Caki2 (cell line): ENCODE measurements at regions not wholly inside any gene's neighbourhood (a gene's known extent, or its start where the extent isn't known, plus 50 kb on each side); places are given as distances from the start of the nearest gene placed in this dataset.
A peak's percentile ranks its signal among the peaks of the same experiment; 100 is the strongest.
"Not testable (repeated sequence)": the region's sequence is repeated elsewhere in the genome, so short reads cannot be mapped to it uniquely, and the experiment has no call there.

Experiments used
- DNase-seq: peaks from one replicate; pipeline ENCODE4 v3.0.0-alpha.2; 2015; ENCODE audit warnings: low read depth
- in situ Hi-C: cut with HindIII; loops from 2 replicates; pipeline ENCODE4 v1.10.0; 2016; ENCODE audit warnings: low sequenced_read_pairs, low pct_unique_long_range_greater_than_20kb, mixed read lengths

DNA sequence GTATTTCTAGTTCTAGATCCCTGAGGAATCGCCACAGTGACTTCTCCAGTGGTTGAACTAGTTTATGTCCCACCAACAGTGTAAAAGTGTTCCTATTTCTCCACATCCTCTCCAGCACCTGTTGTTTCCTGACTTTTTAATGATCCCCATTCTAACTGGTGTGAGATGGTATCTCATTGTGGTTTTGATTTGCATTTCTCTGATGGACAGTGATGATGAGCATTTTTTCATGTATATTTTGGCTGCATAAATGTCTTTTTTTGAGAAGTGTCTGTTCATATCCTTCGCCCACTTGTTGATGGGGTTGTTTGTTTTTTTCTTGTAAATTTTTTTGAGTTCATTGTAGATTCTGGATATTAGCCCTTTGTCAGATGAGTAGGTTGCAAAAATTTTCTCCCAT lies 223.2 kb upstream of the MINDY3 start:
- in situ Hi-C loops, DNase-seq: not testable (repeated sequence)

DNA sequence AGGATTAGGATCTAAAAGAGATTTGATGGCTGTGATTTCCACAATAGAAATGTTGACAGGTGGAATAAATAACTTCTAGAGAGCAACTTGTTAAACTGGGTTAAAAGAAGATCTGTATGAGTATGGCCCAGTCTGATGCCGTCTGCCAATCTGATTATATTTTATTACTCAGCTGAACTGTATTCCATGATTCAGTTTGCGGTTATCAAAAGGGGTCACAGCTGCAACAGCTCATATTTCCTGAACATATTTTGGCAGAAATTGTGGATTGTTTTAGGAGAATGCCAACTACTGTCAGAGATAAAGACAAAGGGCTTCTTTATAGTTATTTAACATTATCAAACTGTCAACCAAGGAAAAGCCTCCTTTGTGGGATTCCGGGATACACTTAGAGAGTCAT lies 244.8 kb upstream of the MINDY3 start:
- DNase-seq: no peak
- in situ Hi-C loops: no loop called here

DNA sequence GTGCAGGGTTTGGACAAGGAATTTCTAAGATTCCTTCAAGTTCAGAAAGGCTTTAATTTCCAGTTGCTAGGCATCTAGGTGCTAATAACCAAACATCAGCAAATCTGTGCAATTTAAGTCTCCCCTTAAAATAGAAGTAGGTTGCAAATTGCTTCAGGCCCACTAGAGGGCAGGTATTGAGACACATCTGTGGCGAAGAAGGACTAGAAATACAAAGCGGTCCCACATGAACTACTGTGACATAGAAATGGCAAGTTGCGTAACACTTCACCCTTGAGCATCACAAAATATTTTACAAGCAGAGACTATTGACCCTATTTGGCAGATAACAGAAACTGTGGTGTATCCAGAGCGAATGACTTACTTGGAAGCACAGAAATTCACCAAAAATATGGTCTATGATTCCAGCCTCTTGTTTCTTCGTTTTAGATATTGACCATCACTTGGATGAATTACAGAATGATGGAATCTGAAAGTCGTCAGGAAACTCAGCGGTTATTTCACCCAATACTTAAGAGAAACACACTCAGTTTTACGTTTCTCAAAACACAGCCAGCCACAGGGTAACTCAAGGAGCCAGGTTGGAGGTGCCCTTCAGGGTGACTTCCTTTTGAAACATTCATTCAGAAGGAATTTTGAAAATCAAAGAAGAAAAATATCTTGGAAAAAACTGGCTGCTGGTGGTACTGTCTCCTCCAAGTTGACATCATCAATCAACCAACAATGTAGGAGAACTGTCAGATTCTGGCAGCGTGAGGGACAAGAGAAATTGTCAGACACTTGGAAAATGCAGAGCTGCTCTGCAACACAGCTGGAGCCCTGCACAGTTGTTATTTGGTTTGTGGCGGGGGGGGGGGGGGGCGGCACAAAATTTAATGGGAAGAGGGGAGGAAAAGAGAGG lies 256.3 kb upstream of the MINDY3 start:
- in situ Hi-C loops: no loop called here
- peak; percentile 28 for DNase-seq

DNA sequence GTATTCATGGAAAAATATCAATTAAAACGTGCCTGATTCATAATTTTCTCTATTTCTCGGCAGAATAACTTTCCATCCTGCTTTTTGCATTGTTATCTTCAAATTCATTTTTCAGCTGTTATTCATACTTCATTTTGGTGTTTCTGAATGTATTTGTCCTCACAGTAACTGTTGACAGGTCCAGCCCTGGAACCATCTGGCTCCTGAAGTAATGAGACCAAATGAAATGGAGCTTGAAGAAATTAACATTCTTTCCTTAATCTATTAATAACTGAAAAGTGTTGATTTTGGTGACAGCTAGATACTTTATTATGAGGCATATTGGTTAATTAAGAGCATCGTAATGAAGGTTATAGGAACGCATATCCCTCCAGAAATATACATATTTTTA lies 257.0 kb upstream of the MINDY3 start:
- DNase-seq: no peak
- in situ Hi-C loops: no loop called here

DNA sequence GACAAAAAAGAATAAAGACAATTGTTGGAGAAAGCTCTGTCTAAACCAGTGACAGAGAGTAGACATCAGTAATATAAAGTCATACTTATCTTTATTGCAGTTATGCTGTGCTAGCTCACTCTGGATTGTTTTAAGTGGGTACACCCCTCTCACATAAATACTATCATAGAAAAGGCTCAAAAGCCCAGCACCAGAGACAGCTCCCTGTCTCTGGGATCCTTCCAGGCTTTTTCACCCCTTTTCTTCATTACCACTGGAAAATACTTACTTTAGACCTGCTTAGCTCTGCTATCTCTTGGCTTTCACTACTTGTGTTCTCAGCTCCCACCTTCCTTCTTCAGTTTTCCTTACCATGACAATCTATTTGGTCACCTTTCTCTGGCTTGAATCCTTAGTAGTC lies 259.1 kb upstream of the MINDY3 start:
- in situ Hi-C loops: no loop called here

DNA sequence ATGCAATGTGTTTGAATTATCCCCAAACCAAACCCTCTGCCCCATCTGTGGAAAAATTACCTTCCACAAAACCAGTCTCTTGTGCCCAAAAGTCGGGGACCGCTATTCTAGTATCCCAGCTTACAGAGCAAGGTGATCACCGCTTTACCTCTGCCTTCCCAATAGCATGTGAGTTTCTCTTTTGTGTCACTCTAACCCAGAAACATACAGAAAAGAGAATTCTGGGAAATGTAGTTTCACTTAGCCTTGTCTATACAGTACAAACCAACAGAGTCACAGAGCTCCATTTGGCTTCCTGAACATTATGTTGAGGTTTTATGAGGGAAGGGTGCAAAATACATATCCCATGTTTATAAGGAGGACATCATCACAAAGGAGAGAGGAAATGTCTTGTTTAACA lies 260.3 kb upstream of the MINDY3 start:
- in situ Hi-C loops: no loop called here
- DNase-seq: no peak

More for the DNA sequence above, 259.1 kb upstream of the MINDY3 start:
- no peak for DNase-seq

DNA sequence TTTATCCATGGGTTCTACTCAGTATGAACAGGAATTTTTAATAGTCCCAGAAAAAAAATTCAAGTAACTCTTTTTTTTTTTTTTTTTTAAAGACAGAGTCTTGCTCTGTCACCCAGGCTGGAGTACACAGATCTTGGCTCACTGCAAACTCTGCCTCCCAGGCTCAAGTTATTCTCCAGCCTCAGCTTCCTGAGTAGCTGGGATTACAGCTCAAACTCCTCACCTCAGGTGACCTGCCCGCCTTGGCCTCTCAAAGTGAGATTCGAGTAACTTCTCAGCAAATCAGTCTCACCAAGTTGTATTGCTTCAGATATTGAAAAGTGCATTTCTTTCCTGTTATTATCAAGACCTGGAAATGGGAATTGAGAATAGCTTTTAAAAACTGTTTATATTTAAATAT lies 281.2 kb upstream of the MINDY3 start:
- in situ Hi-C loops: no loop called here
- no peak for DNase-seq

DNA sequence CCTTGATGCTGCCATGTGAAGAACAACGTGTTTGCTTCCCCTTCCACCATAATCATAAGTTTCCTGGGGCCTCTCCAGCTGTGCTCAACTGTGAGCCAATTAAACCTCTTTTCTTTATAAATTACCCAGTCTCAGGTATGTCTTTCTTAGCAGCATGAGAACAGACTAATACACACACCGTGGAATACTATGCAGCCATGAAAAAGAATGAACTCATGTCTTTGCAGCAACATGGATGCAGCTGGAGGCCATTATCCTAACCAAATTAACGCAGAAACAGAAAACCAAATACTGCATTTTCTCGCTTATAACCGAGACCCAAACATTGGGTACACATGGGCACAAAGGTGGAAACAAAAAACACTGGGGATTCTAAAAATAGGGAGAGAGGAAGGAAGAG lies 286.7 kb upstream of the MINDY3 start:
- no peak for DNase-seq
- in situ Hi-C loops: no loop called here

DNA sequence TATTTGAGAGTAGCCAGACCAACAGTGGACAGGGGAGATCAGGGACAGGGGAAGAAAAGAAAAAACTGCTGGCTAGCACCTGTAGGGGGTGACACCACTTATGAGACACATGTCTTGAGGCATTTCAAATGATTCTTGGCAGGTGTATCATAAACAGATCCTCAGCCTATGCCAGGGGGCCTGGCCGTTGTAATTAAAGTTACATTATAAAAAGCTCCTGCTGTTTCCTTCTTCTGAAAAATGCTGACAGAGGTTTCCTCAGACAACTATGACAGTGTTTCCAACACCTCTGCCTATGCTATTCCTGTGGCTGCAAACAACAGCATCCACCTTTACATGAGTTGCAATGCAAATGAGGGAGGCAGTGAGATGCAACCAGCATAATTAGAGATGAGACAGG lies 281.0 kb upstream of the PTER start:
- in situ Hi-C loops: no loop called here
- DNase-seq: no peak

DNA sequence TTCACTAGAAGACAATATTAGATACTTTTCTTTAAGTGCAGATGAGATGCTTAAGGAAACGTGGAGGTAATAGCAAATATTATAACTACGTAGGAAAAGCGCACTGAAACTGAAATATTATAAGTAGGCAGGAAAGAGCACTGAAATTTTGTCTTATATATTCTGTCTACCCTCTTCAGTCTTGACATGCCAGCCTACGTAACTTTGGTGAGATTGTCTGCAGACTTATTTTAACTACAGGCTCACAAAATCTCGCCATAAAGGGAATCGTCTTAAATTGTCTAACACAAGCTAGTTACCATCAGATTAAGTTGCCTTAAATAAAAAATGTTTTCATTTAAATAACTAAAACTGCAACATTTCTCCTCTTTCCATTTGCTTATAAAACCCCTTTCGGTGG lies 280.1 kb upstream of the PTER start:
- DNase-seq: no peak
- in situ Hi-C loops: no loop called here

DNA sequence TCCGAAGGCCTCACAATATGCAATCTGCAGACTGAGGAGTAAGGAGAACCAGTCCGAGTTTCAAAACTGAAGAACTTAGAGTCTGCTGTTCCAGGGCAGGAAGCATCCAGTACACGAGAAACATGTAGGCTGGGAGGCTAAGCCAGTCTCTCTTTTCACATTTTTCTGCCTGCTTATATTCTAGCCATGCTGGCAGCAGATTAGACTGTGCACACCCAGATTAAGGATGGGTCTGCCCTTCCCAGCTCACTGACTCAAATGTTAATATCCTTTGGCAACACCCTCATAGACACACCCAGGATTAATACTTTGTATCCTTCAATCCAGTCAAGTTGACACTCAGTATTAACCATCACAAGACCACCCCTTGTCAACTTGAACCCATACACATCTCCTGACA lies 271.7 kb upstream of the PTER start:
- in situ Hi-C loops, DNase-seq: not testable (repeated sequence)

DNA sequence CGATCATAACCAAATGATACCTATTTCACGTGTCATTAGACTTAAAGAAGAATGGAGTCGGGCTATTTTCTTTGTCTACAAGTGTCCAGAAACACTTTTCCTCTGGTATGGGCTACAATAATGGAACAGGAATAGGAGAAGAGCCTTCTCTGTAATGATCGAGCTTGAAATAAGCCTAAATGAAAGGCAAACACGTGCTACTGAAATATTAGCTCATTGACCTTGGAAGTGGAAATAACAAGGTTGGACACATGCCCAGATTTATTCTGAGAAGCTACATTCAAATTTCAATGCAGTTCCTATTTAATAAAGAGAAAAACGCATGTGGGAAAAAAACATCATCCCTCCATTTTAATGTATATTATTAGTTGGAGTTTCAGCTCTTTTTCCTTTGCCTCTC lies 254.7 kb upstream of the PTER start:
- no peak for DNase-seq
- in situ Hi-C loops: no loop called here

DNA sequence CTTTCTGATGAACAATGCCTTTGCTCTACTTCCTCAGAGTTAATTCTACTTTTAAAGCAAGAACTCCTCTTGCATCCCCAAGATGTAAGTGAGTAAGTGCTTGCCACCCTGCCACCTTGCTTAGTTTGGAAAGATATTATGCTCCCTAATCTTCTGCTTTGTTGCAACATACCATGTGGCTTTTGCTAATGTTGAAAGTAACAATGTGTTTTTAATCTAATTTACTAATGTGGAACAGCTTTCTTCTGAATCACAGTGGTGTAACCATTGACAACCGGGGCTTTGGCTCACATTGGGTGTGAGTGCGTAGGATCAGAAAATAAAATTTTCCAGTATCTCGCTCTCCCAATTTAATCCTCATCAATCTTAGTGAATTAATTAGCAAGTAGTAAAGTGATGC lies 254.1 kb upstream of the PTER start:
- in situ Hi-C loops: no loop called here
- DNase-seq: no peak

DNA sequence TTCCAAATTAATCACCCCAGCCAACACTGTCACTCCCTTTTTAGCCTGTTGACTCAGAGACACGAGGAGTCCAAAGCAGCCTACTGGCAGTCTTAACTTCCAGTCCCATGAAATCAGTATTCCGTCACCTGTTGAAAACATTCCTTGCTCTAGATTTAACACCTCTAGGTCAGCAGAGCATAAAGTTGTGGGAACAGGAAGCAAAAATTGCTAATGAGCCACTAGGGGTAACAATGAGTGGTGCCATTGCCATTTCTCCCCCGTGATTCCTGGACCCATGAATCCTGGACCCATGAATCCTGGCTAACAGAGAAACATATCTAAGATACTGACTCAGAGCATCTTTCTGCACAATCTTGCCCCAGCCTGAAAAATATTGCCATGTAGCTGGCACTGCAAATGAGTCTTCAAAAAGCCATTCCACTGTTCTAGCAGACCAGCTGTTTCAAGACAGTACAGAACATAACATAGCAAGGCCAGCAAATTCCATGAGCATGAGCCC lies 252.7 kb upstream of the PTER start:
- no peak for DNase-seq
- in situ Hi-C loops: no loop called here

DNA sequence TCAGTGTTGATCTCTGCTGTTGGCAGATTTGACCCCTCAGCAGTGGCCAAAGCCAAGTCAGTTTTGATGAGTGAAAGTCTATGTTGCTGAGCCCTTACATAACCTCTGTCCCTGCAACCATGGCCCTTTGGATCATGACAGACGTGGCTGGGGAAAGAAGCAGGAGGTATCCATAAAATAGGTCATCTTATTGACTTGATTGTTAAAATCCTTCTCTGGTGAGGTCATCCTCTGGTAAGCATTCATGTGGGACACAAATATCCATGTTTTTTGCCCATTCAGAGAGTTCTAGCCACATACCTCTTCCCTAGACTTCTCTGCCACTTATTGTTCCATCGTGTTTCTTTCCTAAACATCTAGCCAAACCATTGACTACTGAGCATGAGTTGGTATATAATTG lies 251.9 kb upstream of the PTER start:
- DNase-seq: no peak
- in situ Hi-C loops: no loop called here

DNA sequence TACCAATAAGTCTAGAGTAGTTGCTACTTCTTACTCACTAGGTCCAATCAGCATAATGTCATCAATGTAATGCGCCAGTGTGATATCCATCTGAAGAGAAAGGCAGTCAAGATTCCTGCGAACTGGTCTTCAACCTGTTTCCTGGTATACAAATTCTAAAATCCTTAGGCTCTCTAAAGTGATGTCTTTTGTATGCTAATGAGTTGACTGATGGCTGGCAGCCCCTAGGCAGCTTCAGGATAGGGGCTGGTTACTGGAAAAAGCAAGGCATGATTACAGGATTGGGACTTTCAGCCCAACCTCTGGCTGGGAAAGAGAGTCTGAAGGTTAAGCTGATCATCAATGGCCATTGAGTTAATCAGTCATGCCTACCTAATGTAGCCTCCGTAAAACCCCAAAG lies 250.2 kb upstream of the PTER start:
- DNase-seq: no peak
- in situ Hi-C loops: no loop called here

DNA sequence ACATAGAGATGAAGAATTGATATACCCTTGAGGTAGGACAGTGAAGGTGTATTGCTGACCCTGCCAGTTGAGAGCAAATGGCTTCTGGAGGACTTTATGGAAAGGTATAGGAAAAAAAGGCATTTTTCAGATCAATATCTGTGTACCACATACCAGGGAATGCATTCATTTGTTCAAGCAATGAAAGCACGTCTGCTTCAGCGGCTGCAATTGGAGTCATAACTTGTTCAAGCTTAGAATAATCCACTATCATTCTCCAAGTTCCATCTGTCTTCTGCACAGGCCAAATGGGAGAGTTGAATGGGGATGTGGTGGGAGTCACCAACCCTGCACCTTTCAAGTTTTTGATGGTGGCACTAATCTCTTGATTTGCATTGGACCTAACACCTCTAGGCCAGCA lies 249.6 kb upstream of the PTER start:
- in situ Hi-C loops: no loop called here
- no peak for DNase-seq

DNA sequence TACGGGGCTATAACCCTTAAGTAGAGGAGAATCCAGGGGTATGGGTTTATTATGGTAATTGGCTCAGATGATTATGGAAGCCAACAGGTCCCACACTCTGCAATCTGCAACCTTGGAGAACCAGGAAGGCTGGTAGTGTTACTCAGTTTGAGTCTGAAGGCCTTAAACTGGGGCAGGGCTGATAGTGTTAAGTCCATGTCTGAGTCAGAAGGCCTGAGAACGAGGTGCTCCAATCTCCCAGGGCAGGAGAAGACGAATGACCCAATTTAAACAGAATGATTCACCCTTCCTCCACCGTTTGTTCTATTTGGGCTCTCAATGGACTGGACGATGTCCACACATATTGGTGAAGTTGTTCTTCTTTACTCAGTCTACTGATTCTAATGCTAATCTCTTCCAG lies 244.5 kb upstream of the PTER start:
- in situ Hi-C loops: no loop called here
- DNase-seq: no peak

DNA sequence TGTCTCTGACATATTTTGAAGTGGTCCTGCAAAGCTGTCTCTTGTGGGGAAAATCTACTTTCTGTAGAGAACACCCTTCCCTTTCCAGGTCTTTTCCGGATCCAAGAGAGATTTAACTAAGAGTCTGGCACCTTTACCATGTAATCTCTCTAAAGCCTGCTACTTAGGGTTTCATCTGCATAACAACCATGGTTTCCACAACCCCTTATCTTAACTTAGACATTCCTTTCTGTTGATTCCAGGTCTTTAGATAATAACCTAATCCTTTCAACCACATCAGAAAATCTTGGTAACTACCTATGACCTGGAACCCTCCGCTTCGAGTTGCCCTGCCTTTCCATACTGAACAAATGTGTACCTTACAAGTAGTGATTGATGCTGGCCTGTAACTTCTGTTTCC lies 243.6 kb upstream of the PTER start:
- in situ Hi-C loops: no loop called here
- no peak for DNase-seq

DNA sequence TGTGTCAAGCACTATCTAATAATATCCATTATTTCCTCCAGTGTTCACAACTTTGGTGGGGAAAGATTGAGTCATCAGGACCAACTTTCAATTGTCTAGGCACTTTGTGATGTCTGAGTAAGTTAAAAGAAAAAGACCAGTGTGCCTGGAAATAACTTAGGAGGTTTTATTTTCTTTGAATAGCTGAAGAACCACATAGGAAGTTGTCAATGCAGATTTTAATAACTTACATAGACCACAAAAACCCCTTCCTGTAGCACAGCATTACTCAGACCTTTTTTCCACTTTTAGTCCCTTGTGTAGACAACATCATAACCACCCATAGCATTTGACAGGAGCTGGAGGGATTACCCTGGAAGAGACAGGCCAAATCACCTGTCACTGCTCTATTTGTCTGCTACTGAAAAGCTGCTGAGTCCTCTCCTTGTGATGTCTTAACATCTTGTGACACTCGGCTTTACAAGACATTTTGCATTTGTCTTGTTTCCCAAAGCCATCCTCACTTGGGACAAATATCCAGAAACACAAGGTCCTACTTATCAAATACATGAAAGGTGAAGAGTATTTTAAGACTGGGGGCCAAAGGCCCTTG lies 241.5 kb upstream of the PTER start:
- in situ Hi-C loops: no loop called here

More for the DNA sequence above, 241.5 kb upstream of the PTER start:
- no peak for DNase-seq
